ENCODE measurements at regions not wholly inside any gene's neighbourhood (a gene's known extent, or its start where the extent isn't known, plus 50 kb on each side); places are given as distances from the start of the nearest gene placed in this dataset.

- TF ChIP-seq CTCF (IDR thresholded peaks at IDR 0.05): no peak
- ATAC-seq (ENCODE audit: low FRiP score) (no peak), DNase-seq (ENCODE audit: low spot score) (no peak)
Observed at GRCh38 chr5:31007672-31008071, 185.8 kb upstream of the CDH6 start.

GRCh38 chr5:31000287-31000686, 193.2 kb upstream of the CDH6 start:
- DNase-seq (ENCODE audit: low spot score) (no peak), ATAC-seq (ENCODE audit: low FRiP score) (no peak)
- TF ChIP-seq CTCF (IDR thresholded peaks at IDR 0.05): no peak

- ATAC-seq (ENCODE audit: low FRiP score): no peak
- TF ChIP-seq CTCF (IDR thresholded peaks at IDR 0.05): no peak
- DNase-seq (ENCODE audit: low spot score): no peak
Observed at GRCh38 chr5:30997681-30998080, 195.8 kb upstream of the CDH6 start.

- no peak for ATAC-seq (ENCODE audit: low FRiP score)
- TF ChIP-seq CTCF (IDR thresholded peaks at IDR 0.05): no peak
Observed at GRCh38 chr5:30994902-30995301, 198.6 kb upstream of the CDH6 start.

GRCh38 chr5:30994176-30994575, 199.3 kb upstream of the CDH6 start:
- DNase-seq (ENCODE audit: low spot score) (no peak), ATAC-seq (ENCODE audit: low FRiP score) (no peak)
- TF ChIP-seq CTCF (IDR thresholded peaks at IDR 0.05): no peak

More at GRCh38 chr5:30994902-30995301, 198.6 kb upstream of the CDH6 start:
- DNase-seq (ENCODE audit: low spot score): no peak

- TF ChIP-seq CTCF (IDR thresholded peaks at IDR 0.05): no peak
- DNase-seq (ENCODE audit: low spot score): no peak
- no peak for ATAC-seq (ENCODE audit: low FRiP score)
Observed at GRCh38 chr5:30991462-30991861, 202.0 kb upstream of the CDH6 start.

GRCh38 chr5:30981576-30981975, 211.9 kb upstream of the CDH6 start:
- ATAC-seq (ENCODE audit: low FRiP score): no peak
- no peak for DNase-seq (ENCODE audit: low spot score)

More at GRCh38 chr5:30981576-30981975, 211.9 kb upstream of the CDH6 start:
- no peak for TF ChIP-seq CTCF (IDR thresholded peaks at IDR 0.05)
